Breast epithelium (tissue), 3 donors: ENCODE measurements at regions not wholly inside any gene's neighbourhood (a gene's known extent, or its start where the extent isn't known, plus 50 kb on each side); places are given as distances from the start of the nearest gene placed in this dataset.

Experiments
- CTCF ChIP-seq, 3 donors: fragments of 450-650 bp; IDR thresholded peaks; one replicate each; pipeline ENCODE4 v1.5.1; 2016 to 2017; ENCODE audit warnings: antibody characterized with exemption in 3 of 3, mild to moderate bottlenecking in 3 of 3, moderate library complexity in 3 of 3
- POLR2A ChIP-seq: fragments of 450-650 bp; IDR thresholded peaks from one replicate; pipeline ENCODE4 v1.6.1; 2016; ENCODE audit warnings: antibody characterized with exemption, mild to moderate bottlenecking, moderate library complexity
- POLR2AphosphoS5 ChIP-seq, 3 donors: sonication (generic); formaldehyde crosslinking; IDR thresholded peaks; one replicate each; pipeline ENCODE4 v1.6.1; 2017; ENCODE audit warnings: antibody characterized with exemption in 3 of 3

GRCh38 chr12:87365423-87365822, 663.8 kb downstream of the C12orf50 start:
- TF ChIP-seq POLR2A: no peak
- no peak for TF ChIP-seq CTCF (IDR thresholded peaks at IDR 0.05)
- no peak for TF ChIP-seq POLR2AphosphoS5 (IDR thresholded peaks at IDR 0.05)
